GM19467 (cell line): ENCODE measurements at regions not wholly inside any gene's neighbourhood (a gene's known extent, or its start where the extent isn't known, plus 50 kb on each side); places are given as distances from the start of the nearest gene placed in this dataset.

Experiments used
- ATAC-seq: cut with Tn5 transposase; IDR thresholded peaks from one replicate; pipeline ENCODE4 v1.9.1; 2021; ENCODE audit warnings: mild to moderate bottlenecking, moderate library complexity; ENCODE audit not compliant: unreplicated experiment

DNA sequence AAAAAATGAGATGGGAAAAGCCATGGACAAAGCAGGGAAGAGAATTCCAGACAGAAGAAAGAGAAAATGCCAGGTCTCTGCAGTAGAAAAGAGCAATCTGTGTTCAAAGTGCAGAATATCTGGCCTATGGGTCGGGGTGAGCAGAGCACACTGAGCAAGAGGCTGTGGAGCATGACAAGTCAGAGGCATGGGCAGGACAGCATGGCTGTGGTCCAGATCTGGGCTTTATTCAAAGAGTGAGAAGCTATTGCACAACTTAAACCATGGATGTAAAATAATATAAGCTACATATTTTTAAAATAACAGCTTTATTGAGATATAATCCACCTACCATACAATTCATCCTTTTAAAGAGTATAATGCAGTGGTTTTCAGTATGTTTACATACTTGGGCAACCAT, 133.1 kb upstream of the SPDL1 start:
- ATAC-seq = no peak

DNA sequence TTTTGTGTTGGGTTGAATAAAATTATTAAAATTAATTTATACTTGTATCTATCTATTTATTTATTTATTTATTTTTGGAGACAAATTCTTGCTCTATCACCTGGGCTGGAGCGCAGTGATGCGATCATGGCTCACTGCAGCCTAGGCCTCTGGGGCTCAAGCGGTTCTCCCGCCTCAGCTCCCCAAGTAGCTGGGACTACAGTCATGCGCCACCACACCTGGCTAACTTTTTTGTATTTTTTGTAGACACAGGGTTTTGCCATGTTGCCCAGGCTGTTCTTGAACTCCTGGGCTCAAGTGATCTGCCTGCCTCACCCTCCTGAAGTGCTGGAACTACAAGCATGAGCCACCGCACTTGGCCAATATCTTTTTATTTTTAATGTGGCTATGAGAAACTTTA, 134.7 kb upstream of the SPDL1 start:
- no peak for ATAC-seq

DNA sequence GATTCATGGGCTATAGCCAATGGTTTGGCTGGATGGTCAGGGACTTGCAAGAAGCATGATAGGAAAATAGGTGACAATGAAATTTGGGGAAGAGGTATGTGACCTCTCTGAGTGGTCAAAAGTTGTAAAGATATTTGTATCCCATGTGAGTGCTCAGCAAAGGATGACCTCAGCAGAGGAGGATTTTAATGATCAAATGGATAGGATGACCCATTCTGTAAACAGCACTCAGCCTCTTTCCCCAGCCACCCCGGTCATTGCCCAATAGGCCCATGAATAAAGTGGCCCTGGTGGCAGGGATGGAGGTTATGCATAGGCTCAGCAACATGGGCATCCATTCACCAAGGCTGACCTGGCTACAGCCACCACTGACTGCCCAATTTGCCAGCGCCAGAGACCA, 138.4 kb upstream of the SPDL1 start:
- ATAC-seq = no peak

- no peak for ATAC-seq
These were observed 140.4 kb upstream of the SPDL1 start for GRCh38 chr5:169442913-169443784.

GRCh38 chr5:169442403-169442874, 141.1 kb upstream of the SPDL1 start:
- no peak for ATAC-seq

DNA sequence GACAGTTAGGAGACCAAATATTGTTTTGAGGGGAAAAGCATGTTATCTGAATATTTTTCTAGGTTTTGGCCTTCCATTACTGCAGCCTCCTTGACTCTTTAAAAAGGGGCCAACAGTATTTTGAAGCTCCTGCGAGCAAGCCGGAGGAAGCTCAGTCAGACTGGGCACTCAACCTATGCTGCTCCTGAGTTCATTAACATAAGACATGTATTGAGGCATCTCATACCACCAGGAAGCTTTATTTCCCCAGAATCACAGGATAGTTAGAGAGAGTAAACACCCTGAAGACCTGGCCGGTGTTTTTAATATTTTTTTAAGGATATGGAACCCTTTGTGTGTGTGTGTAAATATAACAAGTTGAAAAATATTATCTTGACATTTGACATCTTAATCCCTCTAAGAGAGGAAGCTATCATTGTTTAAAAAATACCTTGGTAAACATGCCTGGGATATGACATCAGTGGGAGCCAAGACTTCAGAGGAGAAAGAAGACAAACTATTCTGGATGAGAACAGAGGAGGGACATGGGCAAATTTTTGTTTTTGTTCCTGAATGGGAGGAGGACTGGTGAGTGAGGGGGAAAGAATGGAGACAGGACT, 139.3 kb upstream of the SLIT3 start:
- no peak for ATAC-seq

DNA sequence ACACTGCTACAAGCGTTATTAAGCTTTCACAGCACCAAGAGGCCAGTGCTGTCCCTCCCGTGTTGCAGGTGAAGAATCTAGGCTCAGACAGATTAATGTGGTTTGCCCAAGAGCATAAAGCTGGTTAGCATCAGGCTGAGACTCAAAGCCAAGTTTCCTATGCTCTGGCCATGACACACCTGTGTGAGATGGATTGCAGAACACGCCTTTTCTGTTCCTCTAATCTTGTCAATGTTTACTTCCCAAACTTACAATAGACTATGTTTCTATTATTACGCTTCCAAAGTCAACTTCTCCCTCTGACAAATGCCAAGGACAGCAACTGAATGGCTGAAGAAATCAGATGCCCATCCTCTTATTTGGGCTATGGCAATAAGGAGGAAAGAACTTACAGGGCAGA, 138.4 kb upstream of the SLIT3 start:
- ATAC-seq = no peak

DNA sequence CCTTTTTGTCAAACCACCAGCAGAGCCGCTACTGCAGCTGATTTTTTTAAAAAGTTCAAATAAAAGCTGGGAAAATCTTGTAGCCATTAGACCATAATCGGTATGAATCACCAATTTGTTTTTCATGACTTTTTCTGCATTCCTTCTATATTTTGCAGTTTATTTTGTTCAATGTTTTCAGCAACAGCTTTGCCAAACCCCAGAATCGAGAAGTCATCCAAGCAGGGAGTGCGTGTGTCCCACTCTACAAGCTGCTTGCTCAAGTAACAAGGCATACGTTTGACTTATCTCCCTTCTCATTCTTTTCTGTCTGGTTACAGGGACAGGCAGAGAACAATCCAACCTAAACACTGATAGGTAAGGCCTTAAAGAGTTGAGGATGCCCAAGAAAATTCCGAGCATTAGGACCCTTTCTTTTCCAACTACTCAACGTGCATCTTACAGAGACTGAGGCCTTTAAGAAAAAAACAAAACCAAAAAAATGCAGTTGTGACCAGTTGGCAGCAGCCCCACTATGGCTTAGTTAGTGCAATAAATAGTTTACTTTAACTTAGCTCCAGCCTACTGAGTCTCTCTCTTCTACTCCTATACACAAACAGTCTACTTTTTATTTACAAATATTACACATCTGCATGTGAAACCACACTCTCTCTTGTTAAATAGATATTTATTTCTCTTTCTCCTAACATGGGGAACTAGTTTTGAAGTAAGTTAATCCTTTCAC, 134.7 kb upstream of the SLIT3 start:
- no peak for ATAC-seq

- no peak for ATAC-seq
These were observed 132.3 kb upstream of the SLIT3 start for GRCh38 chr5:169433221-169433651.

GRCh38 chr5:169431386-169431785, 130.4 kb upstream of the SLIT3 start:
- ATAC-seq = no peak

- ATAC-seq = no peak
These were observed 129.7 kb upstream of the SLIT3 start for GRCh38 chr5:169430671-169431070.

DNA sequence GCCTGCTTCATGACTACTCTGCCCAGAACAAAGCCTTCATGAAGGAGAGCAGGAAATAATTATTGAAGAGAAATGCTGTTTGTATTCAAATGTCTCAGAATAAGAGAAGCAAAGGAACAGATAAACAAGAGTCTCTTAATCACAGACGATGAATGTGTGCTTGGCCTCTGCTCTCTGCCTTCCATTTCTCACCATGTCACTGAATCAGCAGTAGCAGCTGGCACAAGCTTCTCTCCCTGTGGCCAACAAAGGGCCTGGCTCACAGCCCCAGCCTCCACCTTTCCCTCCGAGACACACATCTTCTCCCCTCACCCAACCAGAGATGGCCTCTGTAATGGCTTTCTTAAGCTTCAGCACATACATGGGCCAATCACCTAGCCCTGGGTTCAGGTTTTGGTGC, 128.1 kb upstream of the SLIT3 start:
- no peak for ATAC-seq

DNA sequence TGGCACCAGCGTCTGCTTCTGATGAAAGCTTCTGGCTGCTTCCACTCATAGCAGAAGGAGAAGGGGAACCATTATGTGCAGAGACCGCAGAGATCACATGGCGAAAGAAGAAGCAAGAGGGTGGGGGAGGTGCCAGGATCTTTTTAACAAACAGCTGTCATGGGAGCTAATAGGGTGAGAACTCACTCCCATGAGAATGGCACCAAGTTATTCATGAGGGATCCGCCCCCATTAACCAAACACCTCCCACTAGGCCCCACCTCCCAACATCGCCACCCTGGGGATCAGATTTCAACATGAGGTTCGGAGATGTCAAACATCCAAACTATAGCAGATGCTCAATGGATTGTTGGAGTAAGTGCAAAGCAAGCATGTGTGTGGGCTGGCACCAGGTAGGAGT, 125.8 kb upstream of the SLIT3 start:
- ATAC-seq = no peak

DNA sequence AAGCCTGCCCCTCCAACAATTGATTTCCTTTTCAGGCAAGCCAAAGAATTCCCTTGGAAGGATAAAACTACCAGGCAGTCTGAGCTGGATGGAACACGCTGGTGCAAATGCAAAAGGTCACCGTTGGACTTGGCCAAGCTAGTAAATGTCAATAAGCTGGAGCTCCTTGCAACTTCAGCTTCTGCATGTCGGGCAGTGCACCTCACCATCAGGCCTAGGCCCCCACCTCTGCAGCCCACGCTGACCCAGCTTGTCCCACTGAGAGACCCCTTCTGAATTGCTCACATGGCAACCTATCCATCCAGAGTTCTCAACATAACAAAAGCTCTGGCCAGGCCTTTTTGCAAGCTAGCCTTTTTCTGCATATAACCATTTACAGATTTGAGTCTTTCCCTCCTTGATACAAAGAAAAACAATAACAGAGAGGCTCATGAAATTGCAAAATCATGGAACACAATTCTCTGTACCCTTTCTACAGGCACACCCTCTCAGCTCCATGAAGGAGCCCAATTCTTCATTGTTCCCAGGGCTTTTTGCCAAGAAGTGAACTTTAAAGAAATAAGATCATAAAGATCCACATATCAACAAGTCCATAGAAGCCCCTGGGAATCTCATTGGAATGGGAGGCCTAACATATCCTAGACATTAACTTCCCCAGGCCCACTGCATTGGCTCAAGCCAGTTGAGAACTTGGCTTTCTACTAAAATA, 123.9 kb upstream of the SLIT3 start:
- ATAC-seq = no peak

DNA sequence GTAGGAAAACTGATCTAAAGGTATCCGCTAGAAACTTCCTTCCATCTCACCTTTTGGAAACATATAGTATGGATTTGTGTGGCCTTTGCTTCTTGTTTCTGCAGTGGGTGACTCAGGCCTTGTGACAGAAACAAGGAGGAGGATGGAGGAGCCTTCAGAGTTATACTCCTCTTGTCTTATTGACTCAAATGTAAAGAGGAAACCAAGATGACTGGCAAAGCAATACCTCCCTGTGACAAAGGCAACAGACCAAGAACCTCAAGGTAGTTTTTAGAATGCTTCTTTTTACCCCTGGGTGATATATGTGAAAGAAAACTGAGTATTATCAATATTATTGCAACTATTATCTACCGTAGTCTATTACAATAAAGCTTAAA, 123.3 kb upstream of the SLIT3 start:
- no peak for ATAC-seq

- no peak for ATAC-seq
These were observed 122.8 kb upstream of the SLIT3 start for GRCh38 chr5:169423580-169424278.

DNA sequence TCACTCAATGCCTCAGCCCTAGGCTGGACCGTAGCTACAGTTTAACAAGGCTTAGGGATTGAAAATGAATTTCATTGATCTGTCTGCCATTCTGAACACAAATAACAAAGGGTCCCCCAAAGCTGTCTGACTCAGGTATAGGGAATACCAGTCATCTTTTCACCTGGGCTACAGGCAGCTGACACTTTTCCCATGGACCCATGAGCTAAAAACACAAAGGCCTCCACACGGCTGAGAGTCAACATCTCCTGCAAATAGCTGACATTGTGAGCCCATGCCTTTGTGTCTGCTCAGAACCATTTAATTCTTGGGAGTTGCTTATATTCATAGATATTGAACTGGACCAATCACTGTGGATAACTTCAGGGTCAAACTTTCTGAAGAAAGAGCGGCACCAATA, 121.1 kb upstream of the SLIT3 start:
- ATAC-seq = no peak

DNA sequence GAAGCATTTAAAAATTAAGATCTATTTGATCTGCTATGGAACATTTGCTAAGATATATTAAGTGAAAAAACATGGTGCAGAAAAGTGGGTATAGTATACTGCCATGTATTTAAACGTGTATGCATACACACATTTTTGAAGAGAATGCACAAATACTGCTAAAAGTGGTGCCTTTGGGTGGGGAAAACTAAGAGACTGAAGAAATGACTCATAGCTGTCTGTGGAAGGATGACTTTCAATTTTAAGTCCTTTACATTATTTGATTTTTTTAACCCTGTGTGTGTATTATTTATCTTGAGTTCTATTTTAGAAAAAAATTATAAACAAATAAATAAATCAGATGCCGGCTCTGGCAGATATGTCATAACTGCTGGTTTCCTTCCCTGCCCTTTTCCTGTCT, 120.7 kb upstream of the SLIT3 start:
- ATAC-seq = no peak

DNA sequence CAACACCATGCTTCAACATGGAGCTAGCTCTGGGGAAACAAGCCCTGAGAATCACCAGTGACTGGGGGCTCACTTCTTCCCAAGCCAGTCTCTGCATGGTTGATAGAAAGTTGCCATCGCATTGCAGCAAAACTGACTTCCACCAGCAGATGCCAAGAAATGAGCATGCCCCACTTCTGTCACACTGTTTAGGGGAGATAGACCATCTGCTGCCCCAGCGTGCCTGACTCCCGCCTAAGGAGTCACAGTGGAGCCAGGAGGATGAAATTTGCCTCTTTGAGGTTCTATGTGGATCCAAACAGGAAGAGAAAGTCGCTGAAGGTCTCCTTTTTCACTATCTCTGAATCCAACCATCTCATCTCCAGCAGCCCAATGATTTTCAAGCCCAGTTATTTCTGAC, 116.7 kb upstream of the SLIT3 start:
- ATAC-seq = no peak

GRCh38 chr5:169416583-169417196, 115.8 kb upstream of the SLIT3 start:
- ATAC-seq = peak; percentile 78
